ENCODE measurements at regions not wholly inside any gene's neighbourhood (a gene's known extent, or its start where the extent isn't known, plus 50 kb on each side); places are given as distances from the start of the nearest gene placed in this dataset.

GRCh38 chr1:229210844-229211243, 60.1 kb upstream of the RAB4A start:
- no peaks in the 10 kb centered on the region for H3K4me1 ChIP-seq (ENCODE audit: control insufficient read depth in 1 of 2, insufficient read depth in 2 of 2, low read length in 2 of 2)
- Mint-ChIP-seq H3K9me3 (peaks cover 0 to 4% (median 2%) of the 10 kb centered on the region in 7 donors), H3K27ac (no peak overlapping the region), H3K36me3 (no peaks in the 10 kb centered on the region), H3K4me3 (no peak overlapping the region), H3K27me3 (ENCODE audit: low read depth in 3 of 3) (peaks cover 0 to 2% (median 2%) of the 10 kb centered on the region in 3 donors), H3K4me1 (no peaks in the 10 kb centered on the region)
- no peak for DNase-seq
- H3K27ac ChIP-seq (ENCODE audit: low read depth in 1 of 2, low read length in 2 of 2), result no peak overlapping the region
- WGBS (ENCODE audit: insufficient coverage), result no CpG with 5 or more reads among the region's 2 CpGs
- peaks cover 0 to 4% of the 10 kb centered on the region in 2 donors for H3K9me3 ChIP-seq (replicated peaks in 1 of 2; ENCODE audit: control insufficient read depth in 1 of 2, insufficient read depth in 1 of 2, low read length in 2 of 2)
- no peak for TF ChIP-seq CTCF (IDR thresholded peaks at IDR 0.05)
- no peaks in the 10 kb centered on the region for H3K79me2 ChIP-seq (ENCODE audit: insufficient read depth, low read length)
- H3K4me2 ChIP-seq (replicated peaks; ENCODE audit: extremely low read depth, low read length, poor library complexity, severe bottlenecking), result no peak overlapping the region
- no peak overlapping the region for H2AFZ ChIP-seq (ENCODE audit: insufficient read depth, low read depth, low read length, poor library complexity, severe bottlenecking)
- H3K4me3 ChIP-seq (replicated peaks in 1 of 3; ENCODE audit: low read depth in 2 of 3, low read length in 3 of 3), result no peak overlapping the region
- no peaks in the 10 kb centered on the region for H4K20me1 ChIP-seq (ENCODE audit: insufficient read depth, low read length)
- no peaks in the 10 kb centered on the region for H3K36me3 ChIP-seq (replicated peaks in 1 of 2; ENCODE audit: control insufficient read depth in 1 of 2, insufficient read depth in 2 of 2, low read length in 2 of 2)
- no peak overlapping the region for H3K9ac ChIP-seq (ENCODE audit: insufficient read depth, low read length, poor library complexity, severe bottlenecking)
- intact Hi-C loops (cut with micrococcal nuclease), result no loop called here
- no peaks in the 10 kb centered on the region for H3K27me3 ChIP-seq (ENCODE audit: control insufficient read depth in 2 of 2, insufficient read depth in 2 of 2, low read length in 2 of 2)

- H3K27me3 ChIP-seq (ENCODE audit: control insufficient read depth in 2 of 2, insufficient read depth in 2 of 2, low read length in 2 of 2), result no peaks in the 10 kb centered on the region
- peaks cover 0 to under 1% (median under 1%) of the 10 kb centered on the region in 3 donors for H3K27me3 Mint-ChIP-seq (ENCODE audit: low read depth in 3 of 3)
- no CpG with 5 or more reads among the region's 2 CpGs for WGBS (ENCODE audit: insufficient coverage)
- H3K36me3 ChIP-seq (replicated peaks in 1 of 2; ENCODE audit: control insufficient read depth in 1 of 2, insufficient read depth in 2 of 2, low read length in 2 of 2), result no peaks in the 10 kb centered on the region
- no peak overlapping the region for H3K4me3 Mint-ChIP-seq
- intact Hi-C loops (cut with micrococcal nuclease), result no loop called here
- H3K4me1 ChIP-seq (ENCODE audit: control insufficient read depth in 1 of 2, insufficient read depth in 2 of 2, low read length in 2 of 2), result no peaks in the 10 kb centered on the region
- no peaks in the 10 kb centered on the region for H4K20me1 ChIP-seq (ENCODE audit: insufficient read depth, low read length)
- peaks cover 6% of the 10 kb centered on the region for H3K4me1 Mint-ChIP-seq
- no peak overlapping the region for H3K4me3 ChIP-seq (replicated peaks in 1 of 3; ENCODE audit: low read depth in 2 of 3, low read length in 3 of 3)
- no peaks in the 10 kb centered on the region for H3K36me3 Mint-ChIP-seq
- TF ChIP-seq CTCF (IDR thresholded peaks at IDR 0.05), result no peak
- no peak overlapping the region for H3K9ac ChIP-seq (ENCODE audit: insufficient read depth, low read length, poor library complexity, severe bottlenecking)
- H3K9me3 ChIP-seq (replicated peaks in 1 of 2; ENCODE audit: control insufficient read depth in 1 of 2, insufficient read depth in 1 of 2, low read length in 2 of 2), result peaks cover 0 to under 1% of the 10 kb centered on the region in 2 donors
- peaks cover 0 to 3% (median 0%) of the 10 kb centered on the region in 7 donors for H3K9me3 Mint-ChIP-seq
- no peak overlapping the region for H3K4me2 ChIP-seq (replicated peaks; ENCODE audit: extremely low read depth, low read length, poor library complexity, severe bottlenecking)
- no peak for DNase-seq
- no peak overlapping the region for H3K27ac ChIP-seq (ENCODE audit: low read depth in 1 of 2, low read length in 2 of 2)
- no peaks in the 10 kb centered on the region for H3K79me2 ChIP-seq (ENCODE audit: insufficient read depth, low read length)
- H2AFZ ChIP-seq (ENCODE audit: insufficient read depth, low read depth, low read length, poor library complexity, severe bottlenecking), result no peak overlapping the region
- H3K27ac Mint-ChIP-seq, result no peak overlapping the region
These were observed 57.1 kb upstream of the RAB4A start for GRCh38 chr1:229213797-229214196.

Measured in CD14-positive monocyte (primary cell).